Upper lobe of left lung (tissue), 4 donors: ENCODE measurements at regions not wholly inside any gene's neighbourhood (a gene's known extent, or its start where the extent isn't known, plus 50 kb on each side); places are given as distances from the start of the nearest gene placed in this dataset.

Experiments
- EP300 ChIP-seq, 4 donors: sonication (generic); formaldehyde crosslinking; IDR thresholded peaks; one replicate each; pipeline ENCODE4 v1.5.1; 2017; ENCODE audit warnings: antibody characterized with exemption in 4 of 4, control low read depth in 2 of 4
- POLR2A ChIP-seq, 4 donors: fragments of 450-650 bp; IDR thresholded peaks; one replicate each; pipeline ENCODE4 v1.5.1; 2016 to 2017; ENCODE audit warnings: antibody characterized with exemption in 4 of 4, mild to moderate bottlenecking in 2 of 4

DNA sequence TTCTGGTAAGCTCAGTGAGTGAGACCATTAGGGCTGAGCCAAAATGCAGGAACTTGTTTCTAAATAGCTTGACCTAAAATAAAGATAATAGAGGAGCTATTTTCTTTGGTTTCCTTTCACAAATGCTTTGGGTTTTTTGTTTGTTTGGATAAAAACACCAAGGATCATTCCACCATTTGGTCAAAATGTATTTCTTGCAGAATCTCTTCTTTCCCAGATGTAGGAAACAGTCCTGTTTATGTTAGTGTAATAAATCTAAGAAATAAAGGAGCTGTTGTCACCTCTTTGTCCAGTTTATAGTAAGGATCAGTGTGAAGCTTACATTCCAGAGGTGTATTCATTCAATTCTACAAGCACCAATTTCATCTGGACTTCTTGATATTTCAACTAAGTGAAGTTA lies 297.8 kb downstream of the GJA1 start:
- TF ChIP-seq POLR2A (IDR thresholded peaks at IDR 0.05) (no peak), EP300 (IDR thresholded peaks at IDR 0.05) (no peak)
